ENCODE measurements at regions not wholly inside any gene's neighbourhood (a gene's known extent, or its start where the extent isn't known, plus 50 kb on each side); places are given as distances from the start of the nearest gene placed in this dataset.

- Histone ChIP-seq H3K27ac (no peak overlapping the region), H3K27me3 (no peaks in the 10 kb centered on the region), H3K4me3 (no peak overlapping the region), H3K36me3 (no peaks in the 10 kb centered on the region), H3K9me3 (no peaks in the 10 kb centered on the region), H3K4me1 (no peaks in the 10 kb centered on the region)
- TF ChIP-seq, protein P1, sequence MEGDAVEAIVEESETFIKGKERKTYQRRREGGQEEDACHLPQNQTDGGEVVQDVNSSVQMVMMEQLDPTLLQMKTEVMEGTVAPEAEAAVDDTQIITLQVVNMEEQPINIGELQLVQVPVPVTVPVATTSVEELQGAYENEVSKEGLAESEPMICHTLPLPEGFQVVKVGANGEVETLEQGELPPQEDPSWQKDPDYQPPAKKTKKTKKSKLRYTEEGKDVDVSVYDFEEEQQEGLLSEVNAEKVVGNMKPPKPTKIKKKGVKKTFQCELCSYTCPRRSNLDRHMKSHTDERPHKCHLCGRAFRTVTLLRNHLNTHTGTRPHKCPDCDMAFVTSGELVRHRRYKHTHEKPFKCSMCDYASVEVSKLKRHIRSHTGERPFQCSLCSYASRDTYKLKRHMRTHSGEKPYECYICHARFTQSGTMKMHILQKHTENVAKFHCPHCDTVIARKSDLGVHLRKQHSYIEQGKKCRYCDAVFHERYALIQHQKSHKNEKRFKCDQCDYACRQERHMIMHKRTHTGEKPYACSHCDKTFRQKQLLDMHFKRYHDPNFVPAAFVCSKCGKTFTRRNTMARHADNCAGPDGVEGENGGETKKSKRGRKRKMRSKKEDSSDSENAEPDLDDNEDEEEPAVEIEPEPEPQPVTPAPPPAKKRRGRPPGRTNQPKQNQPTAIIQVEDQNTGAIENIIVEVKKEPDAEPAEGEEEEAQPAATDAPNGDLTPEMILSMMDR (IDR thresholded peaks at IDR 0.05), result no peak
- 64 to 73% methylated on average over 6 of the region's 6 CpGs for WGBS, 2 donors
- intact Hi-C loops (cut with DNase I), result loop anchor here in 1 of 10 donors (10.0 kb wide), 1 partner anchor 300 kb away; no protein-coding TSS in a partner anchor
- ATAC-seq (no peak), DNase-seq (no peak)
These were observed 143.7 kb upstream of the DIO2 start for GRCh38 chr14:80354860-80355581.

GRCh38 chr14:80352471-80352870, 141.2 kb upstream of the DIO2 start:
- Histone ChIP-seq H3K9me3 (no peaks in the 10 kb centered on the region), H3K27ac (no peak overlapping the region), H3K27me3 (no peaks in the 10 kb centered on the region), H3K36me3 (no peaks in the 10 kb centered on the region), H3K4me3 (no peak overlapping the region), H3K4me1 (no peaks in the 10 kb centered on the region)
- intact Hi-C loops (cut with DNase I), result loop anchor here in 1 of 10 donors (10.0 kb wide), 1 partner anchor 298 kb away; no protein-coding TSS in a partner anchor
- 92 to 94% methylated on average over 1 of the region's 1 CpG for WGBS, 2 donors
- TF ChIP-seq, protein P1 (IDR thresholded peaks at IDR 0.05), result no peak
- ATAC-seq (no peak), DNase-seq (no peak)

DNA sequence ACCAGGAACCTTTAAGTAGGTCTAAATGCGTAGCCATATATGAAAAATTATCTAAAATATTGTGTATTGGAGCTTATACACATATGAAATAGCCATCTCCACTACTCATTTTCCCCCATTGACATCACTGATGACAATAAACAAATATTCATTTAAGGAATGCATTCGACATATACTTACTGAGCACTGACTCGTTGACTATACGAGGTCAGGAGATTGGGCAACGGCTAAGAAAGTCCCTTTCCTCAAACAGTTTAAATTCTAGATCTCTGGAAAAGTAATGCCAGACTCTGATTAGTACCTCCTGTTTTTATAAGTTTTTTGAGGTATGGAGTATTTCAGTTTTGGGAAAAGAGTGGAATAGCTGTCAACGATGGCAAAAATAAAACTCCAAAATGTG, 139.4 kb upstream of the DIO2 start:
- no peaks in the 10 kb centered on the region for H3K27me3 ChIP-seq
- H3K4me3 ChIP-seq, result no peak overlapping the region
- no peaks in the 10 kb centered on the region for H3K9me3 ChIP-seq
- H3K27ac ChIP-seq, result no peak overlapping the region
- intact Hi-C loops (cut with DNase I), result loop anchor here in 1 of 10 donors (10.0 kb wide), 1 partner anchor 296 kb away; no protein-coding TSS in a partner anchor
- no peak for DNase-seq
- 66 to 69% methylated on average over 6 of the region's 6 CpGs for WGBS, 2 donors
- H3K36me3 ChIP-seq, result no peaks in the 10 kb centered on the region
- no peaks in the 10 kb centered on the region for H3K4me1 ChIP-seq
- TF ChIP-seq, protein P1 (IDR thresholded peaks at IDR 0.05), result no peak
- no peak for ATAC-seq

GRCh38 chr14:80346395-80346794, 135.1 kb upstream of the DIO2 start:
- DNase-seq (no peak), ATAC-seq (no peak)
- intact Hi-C loops (cut with DNase I), result no loop called here
- TF ChIP-seq, protein P1 (IDR thresholded peaks at IDR 0.05), result no peak
- H3K9me3 ChIP-seq, result no peaks in the 10 kb centered on the region
- H3K4me3 ChIP-seq, result no peak overlapping the region
- no peaks in the 10 kb centered on the region for H3K27me3 ChIP-seq
- no peaks in the 10 kb centered on the region for H3K4me1 ChIP-seq
- no peaks in the 10 kb centered on the region for H3K36me3 ChIP-seq
- no peak overlapping the region for H3K27ac ChIP-seq
- WGBS, 2 donors, result 65 to 71% methylated on average over 2 of the region's 2 CpGs

Data from heart right ventricle (tissue), 16 donors.